Sigmoid colon (tissue), 4 donors: ENCODE measurements at regions not wholly inside any gene's neighbourhood (a gene's known extent, or its start where the extent isn't known, plus 50 kb on each side); places are given as distances from the start of the nearest gene placed in this dataset.

ENCODE experiments used
- EP300 ChIP-seq, 4 donors: sonication (generic); formaldehyde crosslinking; IDR thresholded peaks; one replicate each; pipeline ENCODE4 v1.6.1; 2017; ENCODE audit warnings: antibody characterized with exemption in 4 of 4
- POLR2A ChIP-seq, 2 donors: fragments of 450-650 bp; IDR thresholded peaks; one replicate each; pipeline ENCODE4 v1.6.1; 2016; ENCODE audit warnings: antibody characterized with exemption in 2 of 2, mild to moderate bottlenecking in 2 of 2, moderate library complexity in 2 of 2
- POLR2AphosphoS5 ChIP-seq, 4 donors: sonication (generic); formaldehyde crosslinking; IDR thresholded peaks; one replicate each; pipeline ENCODE4 v1.6.1; 2017; ENCODE audit warnings: antibody characterized with exemption in 4 of 4
- TF ChIP-seq, protein P1 (sequence below), 4 experiments: fragments of 450-650 bp in 3 of 4; fragments of 200-600 bp in 1 of 4; IDR thresholded peaks; one replicate each; pipeline ENCODE4 v1.5.1; 2016 to 2019; ENCODE audit warnings: antibody characterized with exemption in 4 of 4, mild to moderate bottlenecking in 3 of 4, moderate library complexity in 2 of 4

DNA sequence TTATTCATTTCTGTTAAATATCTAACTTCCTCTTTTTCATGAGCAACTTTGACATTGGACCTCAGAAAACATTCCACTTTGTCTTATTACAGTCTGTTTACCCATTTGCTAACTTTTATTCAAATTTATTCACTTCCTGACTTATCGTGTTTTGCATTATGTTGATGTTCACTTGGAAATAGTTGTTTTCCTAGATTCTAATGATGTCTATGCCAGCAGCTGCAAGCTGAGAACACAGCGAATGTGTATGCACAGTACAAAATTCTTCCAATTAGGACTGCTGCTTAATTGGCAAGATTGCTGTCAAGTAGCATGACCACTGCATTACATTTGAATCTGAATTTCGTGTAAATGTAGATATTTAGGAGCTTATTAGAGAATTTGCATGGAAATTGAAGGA is 61.5 kb upstream of the GRIA4 start:
- TF ChIP-seq, protein P1, sequence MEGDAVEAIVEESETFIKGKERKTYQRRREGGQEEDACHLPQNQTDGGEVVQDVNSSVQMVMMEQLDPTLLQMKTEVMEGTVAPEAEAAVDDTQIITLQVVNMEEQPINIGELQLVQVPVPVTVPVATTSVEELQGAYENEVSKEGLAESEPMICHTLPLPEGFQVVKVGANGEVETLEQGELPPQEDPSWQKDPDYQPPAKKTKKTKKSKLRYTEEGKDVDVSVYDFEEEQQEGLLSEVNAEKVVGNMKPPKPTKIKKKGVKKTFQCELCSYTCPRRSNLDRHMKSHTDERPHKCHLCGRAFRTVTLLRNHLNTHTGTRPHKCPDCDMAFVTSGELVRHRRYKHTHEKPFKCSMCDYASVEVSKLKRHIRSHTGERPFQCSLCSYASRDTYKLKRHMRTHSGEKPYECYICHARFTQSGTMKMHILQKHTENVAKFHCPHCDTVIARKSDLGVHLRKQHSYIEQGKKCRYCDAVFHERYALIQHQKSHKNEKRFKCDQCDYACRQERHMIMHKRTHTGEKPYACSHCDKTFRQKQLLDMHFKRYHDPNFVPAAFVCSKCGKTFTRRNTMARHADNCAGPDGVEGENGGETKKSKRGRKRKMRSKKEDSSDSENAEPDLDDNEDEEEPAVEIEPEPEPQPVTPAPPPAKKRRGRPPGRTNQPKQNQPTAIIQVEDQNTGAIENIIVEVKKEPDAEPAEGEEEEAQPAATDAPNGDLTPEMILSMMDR (IDR thresholded peaks at IDR 0.05) = no peak
- TF ChIP-seq POLR2AphosphoS5 (IDR thresholded peaks at IDR 0.05) (no peak), POLR2A (IDR thresholded peaks at IDR 0.05) (no peak), EP300 (IDR thresholded peaks at IDR 0.05) (no peak)
